Activated CD8-positive, alpha-beta T cell treated with anti-CD3 and anti-CD28 coated beads, Interleukin-2, amount 10 ng/mL, durations not matched to agents 7 days and 5 days (primary cell): ENCODE measurements at regions not wholly inside any gene's neighbourhood (a gene's known extent, or its start where the extent isn't known, plus 50 kb on each side); places are given as distances from the start of the nearest gene placed in this dataset.

ENCODE experiments used
- ATAC-seq: fragments of 150-1000 bp; cut with Tn5 transposase; one replicate; pipeline ENCODE4 v1.10.0; 2021; ENCODE audit warnings: moderate library complexity
- CTCF ChIA-PET: fragments of 350-600 bp; sonication (Branson Sonifier 250); formaldehyde crosslinking; loops from one replicate; lab custom pipeline; 2021; ENCODE audit warnings: antibody characterized with exemption; lab: Charles Lee
- POLR2A ChIA-PET: fragments of 350-600 bp; sonication (Branson Sonifier 250); formaldehyde crosslinking; loops from one replicate; lab custom pipeline; 2021; ENCODE audit warnings: antibody characterized with exemption; lab: Charles Lee
- DNase-seq: peaks from one replicate; pipeline ENCODE4 v3.0.0-alpha.2; 2020
- H3K27ac Mint-ChIP-seq: one replicate; pipeline ENCODE4 v1.8.0; 2021; ENCODE audit warnings: mild to moderate bottlenecking, mixed read lengths
- H3K27me3 Mint-ChIP-seq: one replicate; pipeline ENCODE4 v1.8.0; 2021; ENCODE audit warnings: low read depth, mixed read lengths
- H3K36me3 Mint-ChIP-seq: one replicate; pipeline ENCODE4 v1.8.0; 2021; ENCODE audit warnings: low read depth, mixed read lengths
- H3K4me1 Mint-ChIP-seq: one replicate; pipeline ENCODE4 v1.8.0; 2021; ENCODE audit warnings: low read depth, mixed read lengths
- H3K4me3 Mint-ChIP-seq: one replicate; pipeline ENCODE4 v1.8.0; 2021; ENCODE audit warnings: mild to moderate bottlenecking, mixed read lengths
- H3K9me3 Mint-ChIP-seq: one replicate; pipeline ENCODE4 v1.8.0; 2022; ENCODE audit warnings: mixed read lengths; ENCODE audit not compliant: insufficient read depth

GRCh38 chr6:156028335-156029131, 572.9 kb upstream of the NOX3 start:
- CTCF ChIA-PET, result interaction anchor here (1.4 kb wide), 1 partner anchor 57 kb away, joined by 3 read pairs; no protein-coding TSS in a partner anchor
- no peak for ATAC-seq

GRCh38 chr6:156027248-156027626, 571.6 kb upstream of the NOX3 start:
- ATAC-seq, result no peak
- no peak overlapping the region for H3K4me3 Mint-ChIP-seq
- peaks cover 5% of the 10 kb centered on the region for H3K4me1 Mint-ChIP-seq
- H3K27me3 Mint-ChIP-seq, result no peaks in the 10 kb centered on the region
- H3K36me3 Mint-ChIP-seq, result no peaks in the 10 kb centered on the region
- no peak overlapping the region for H3K27ac Mint-ChIP-seq
- no peak for DNase-seq
- POLR2A ChIA-PET, result no interaction called here
- H3K9me3 Mint-ChIP-seq, result peaks cover 12% of the 10 kb centered on the region
- CTCF ChIA-PET, result no interaction called here

More at GRCh38 chr6:156028335-156029131, 572.9 kb upstream of the NOX3 start:
- Mint-ChIP-seq H3K27ac (peak overlapping the region; percentile 28), H3K36me3 (no peaks in the 10 kb centered on the region), H3K27me3 (no peaks in the 10 kb centered on the region), H3K4me1 (peaks cover 5% of the 10 kb centered on the region), H3K9me3 (peaks cover 16% of the 10 kb centered on the region), H3K4me3 (no peak overlapping the region)
- POLR2A ChIA-PET, result no interaction called here
- no peak for DNase-seq

GRCh38 chr6:156026486-156027247, 571.0 kb upstream of the NOX3 start:
- peaks cover 5% of the 10 kb centered on the region for H3K4me1 Mint-ChIP-seq
- peaks cover 15% of the 10 kb centered on the region for H3K9me3 Mint-ChIP-seq
- H3K27ac Mint-ChIP-seq, result no peak overlapping the region
- POLR2A ChIA-PET, result no interaction called here
- no peaks in the 10 kb centered on the region for H3K27me3 Mint-ChIP-seq
- ATAC-seq (no peak), DNase-seq (no peak)
- no peak overlapping the region for H3K4me3 Mint-ChIP-seq
- H3K36me3 Mint-ChIP-seq, result no peaks in the 10 kb centered on the region
- CTCF ChIA-PET, result no interaction called here

GRCh38 chr6:156024339-156024738, 568.7 kb upstream of the NOX3 start:
- peaks cover 5% of the 10 kb centered on the region for H3K4me1 Mint-ChIP-seq
- H3K9me3 Mint-ChIP-seq, result peaks cover 15% of the 10 kb centered on the region
- H3K36me3 Mint-ChIP-seq, result no peaks in the 10 kb centered on the region
- no peak overlapping the region for H3K4me3 Mint-ChIP-seq
- DNase-seq (no peak), ATAC-seq (no peak)
- no peak overlapping the region for H3K27ac Mint-ChIP-seq
- ChIA-PET CTCF (no interaction called here), POLR2A (no interaction called here)
- no peaks in the 10 kb centered on the region for H3K27me3 Mint-ChIP-seq

- ATAC-seq (no peak), DNase-seq (no peak)
- Mint-ChIP-seq H3K27me3 (no peaks in the 10 kb centered on the region), H3K4me1 (no peaks in the 10 kb centered on the region), H3K9me3 (peaks cover 15% of the 10 kb centered on the region), H3K36me3 (no peaks in the 10 kb centered on the region), H3K27ac (no peak overlapping the region), H3K4me3 (no peak overlapping the region)
- ChIA-PET CTCF (no interaction called here), POLR2A (no interaction called here)
These were observed 566.2 kb upstream of the NOX3 start for GRCh38 chr6:156021746-156022396.

- H3K4me3 Mint-ChIP-seq, result no peak overlapping the region
These were observed 562.2 kb upstream of the NOX3 start for GRCh38 chr6:156017838-156018237.

GRCh38 chr6:156016186-156016976, 560.7 kb upstream of the NOX3 start:
- no peak overlapping the region for H3K4me3 Mint-ChIP-seq
- ChIA-PET CTCF (no interaction called here), POLR2A (no interaction called here)
- DNase-seq, result no peak
- no peaks in the 10 kb centered on the region for H3K27me3 Mint-ChIP-seq
- ATAC-seq, result no peak
- H3K36me3 Mint-ChIP-seq, result no peaks in the 10 kb centered on the region
- H3K4me1 Mint-ChIP-seq, result peaks cover 4% of the 10 kb centered on the region
- H3K9me3 Mint-ChIP-seq, result no peaks in the 10 kb centered on the region
- no peak overlapping the region for H3K27ac Mint-ChIP-seq

More at GRCh38 chr6:156017838-156018237, 562.2 kb upstream of the NOX3 start:
- no peak overlapping the region for H3K27ac Mint-ChIP-seq
- peaks cover 3% of the 10 kb centered on the region for H3K9me3 Mint-ChIP-seq
- DNase-seq (no peak), ATAC-seq (no peak)
- H3K4me1 Mint-ChIP-seq, result peaks cover 4% of the 10 kb centered on the region
- H3K36me3 Mint-ChIP-seq, result no peaks in the 10 kb centered on the region
- H3K27me3 Mint-ChIP-seq, result no peaks in the 10 kb centered on the region
- POLR2A ChIA-PET, result no interaction called here
- CTCF ChIA-PET, result no interaction called here

- Mint-ChIP-seq H3K27ac (no peak overlapping the region), H3K4me3 (no peak overlapping the region), H3K9me3 (no peaks in the 10 kb centered on the region), H3K36me3 (no peaks in the 10 kb centered on the region), H3K4me1 (peaks cover 4% of the 10 kb centered on the region), H3K27me3 (no peaks in the 10 kb centered on the region)
- DNase-seq (no peak), ATAC-seq (no peak)
- POLR2A ChIA-PET, result no interaction called here
- CTCF ChIA-PET, result no interaction called here
These were observed 557.5 kb upstream of the NOX3 start for GRCh38 chr6:156013155-156013554.

- Mint-ChIP-seq H3K9me3 (no peaks in the 10 kb centered on the region), H3K36me3 (no peaks in the 10 kb centered on the region), H3K27me3 (no peaks in the 10 kb centered on the region), H3K4me1 (peaks cover 4% of the 10 kb centered on the region), H3K4me3 (no peak overlapping the region), H3K27ac (no peak overlapping the region)
- ChIA-PET CTCF (no interaction called here), POLR2A (no interaction called here)
- DNase-seq (no peak), ATAC-seq (no peak)
These were observed 554.0 kb upstream of the NOX3 start for GRCh38 chr6:156009656-156010055.

- CTCF ChIA-PET, result no interaction called here
- Mint-ChIP-seq H3K9me3 (no peaks in the 10 kb centered on the region), H3K36me3 (no peaks in the 10 kb centered on the region), H3K27me3 (no peaks in the 10 kb centered on the region), H3K4me3 (no peak overlapping the region), H3K27ac (no peak overlapping the region), H3K4me1 (no peaks in the 10 kb centered on the region)
- ATAC-seq, result no peak
- POLR2A ChIA-PET, result no interaction called here
- no peak for DNase-seq
These were observed 549.2 kb upstream of the NOX3 start for GRCh38 chr6:156004796-156005195.

GRCh38 chr6:155996151-155996550, 540.5 kb upstream of the NOX3 start:
- ATAC-seq, result no peak

More at GRCh38 chr6:155996151-155996550, 540.5 kb upstream of the NOX3 start:
- H3K27me3 Mint-ChIP-seq, result no peaks in the 10 kb centered on the region
- no peaks in the 10 kb centered on the region for H3K36me3 Mint-ChIP-seq
- DNase-seq, result no peak
- no peaks in the 10 kb centered on the region for H3K9me3 Mint-ChIP-seq
- no peak overlapping the region for H3K27ac Mint-ChIP-seq
- H3K4me1 Mint-ChIP-seq, result no peaks in the 10 kb centered on the region
- H3K4me3 Mint-ChIP-seq, result no peak overlapping the region
- CTCF ChIA-PET, result no interaction called here
- POLR2A ChIA-PET, result no interaction called here
